Endothelial cell of umbilical vein (primary cell): ENCODE measurements at regions not wholly inside any gene's neighbourhood (a gene's known extent, or its start where the extent isn't known, plus 50 kb on each side); places are given as distances from the start of the nearest gene placed in this dataset.

ENCODE experiments used
- BruUV-seq: library from RNA; stranded (reverse); fragments of 400-500 nt; replicated peaks from 2 replicates; lab custom pipeline; 2021; lab: Mats Ljungman, UMichigan
- CTCF ChIA-PET: fragments of 300-600, 350-600 bp; sonication (Branson Sonifier 250); formaldehyde crosslinking; loops from one replicate; lab custom pipeline; 2021; ENCODE audit warnings: antibody characterized with exemption, inconsistent platforms; lab: Charles Lee
- POLR2A ChIA-PET: fragments of 300-600, 350-600 bp; sonication (Branson Sonifier 250); formaldehyde crosslinking; loops from one replicate; lab custom pipeline; 2021; ENCODE audit warnings: antibody characterized with exemption, inconsistent platforms; lab: Charles Lee
- DNase-seq: peaks from one replicate; pipeline ENCODE4 v3.0.0-alpha.2; 2011; ENCODE audit warnings: low read depth, low spot score
- FAIRE-seq: peaks from 2 replicates; lab custom pipeline; 2011; peaks lifted over from hg19 to GRCh38; lab: Jason Lieb, UNC
- H2AFZ ChIP-seq: 2 replicates; pipeline ENCODE4 v1.6.0; 2012; ENCODE audit warnings: low read depth, low read length, control low read depth, inconsistent platforms
- H3K27ac ChIP-seq: 2 replicates; pipeline ENCODE4 v1.5.1; 2011; ENCODE audit warnings: low read depth, mild to moderate bottlenecking, control low read depth, low read length, moderate library complexity; ENCODE audit not compliant: insufficient read depth
- H3K27me3 ChIP-seq, 2 experiments: 2 replicates each; pipeline versions ENCODE4 v1.6.0 to v1.6.1; 2011; ENCODE audit warnings: low read length in 2 of 2, mixed read lengths in 1 of 2; ENCODE audit not compliant: control insufficient read depth in 2 of 2, insufficient read depth in 2 of 2
- H3K36me3 ChIP-seq, 2 experiments: 2 replicates in 1 of 2; 3 replicates in 1 of 2; pipeline ENCODE4 v1.5.1; 2011; ENCODE audit warnings: low read length in 2 of 2, mild to moderate bottlenecking in 1 of 2, moderate library complexity in 1 of 2; ENCODE audit not compliant: control insufficient read depth in 2 of 2, insufficient read depth in 2 of 2; ENCODE audit errors: extremely low read depth in 1 of 2
- H3K4me1 ChIP-seq: 3 replicates; pipeline ENCODE4 v1.5.1; 2011; ENCODE audit warnings: mild to moderate bottlenecking, low read length; ENCODE audit not compliant: control insufficient read depth, insufficient read depth; ENCODE audit errors: extremely low read depth
- H3K4me2 ChIP-seq: 2 replicates; pipeline ENCODE4 v1.6.1; 2011; ENCODE audit warnings: low read length, control low read depth, mixed read lengths; ENCODE audit not compliant: insufficient read depth
- H3K4me3 ChIP-seq, 3 experiments: fragments of 200-600 bp in 1 of 3; sonication (generic), shearing (Covaris generic) in 1 of 3; replicated peaks in 1 of 3; 2 replicates each; pipeline ENCODE4 v1.5.1; 2011 to 2016; ENCODE audit warnings: control low read depth in 3 of 3, low read length in 3 of 3, mild to moderate bottlenecking in 2 of 3, inconsistent platforms in 1 of 3, low read depth in 1 of 3, moderate library complexity in 1 of 3; ENCODE audit not compliant: insufficient read depth in 1 of 3
- H3K79me2 ChIP-seq: 2 replicates; pipeline ENCODE4 v1.6.0; 2012; ENCODE audit warnings: low read length, inconsistent platforms; ENCODE audit not compliant: control insufficient read depth, insufficient read depth
- H3K9ac ChIP-seq: replicated peaks from 2 replicates; pipeline ENCODE3; 2011; ENCODE audit warnings: low read length, control low read depth; ENCODE audit not compliant: insufficient read depth; ENCODE audit errors: extremely low read depth
- H3K9me1 ChIP-seq: replicated peaks from 3 replicates; pipeline ENCODE4 v1.6.0; 2011; ENCODE audit warnings: mild to moderate bottlenecking, low read length; ENCODE audit not compliant: control insufficient read depth, insufficient read depth; ENCODE audit errors: extremely low read depth
- H3K9me3 ChIP-seq: replicated peaks from 2 replicates; pipeline ENCODE4 v1.5.1; 2012; ENCODE audit warnings: low read length, inconsistent platforms; ENCODE audit not compliant: control insufficient read depth, insufficient read depth
- H4K20me1 ChIP-seq: replicated peaks from 2 replicates; pipeline ENCODE3; 2011; ENCODE audit warnings: mild to moderate bottlenecking, low read length; ENCODE audit not compliant: control insufficient read depth, insufficient read depth; ENCODE audit errors: extremely low read depth
- CTCF ChIP-seq, 2 donors: IDR thresholded peaks; 1 replicate in 1 of 2; 2 replicates in 1 of 2; pipeline ENCODE4 v1.5.1; 2011; ENCODE audit warnings: low read length in 2 of 2, mild to moderate bottlenecking in 2 of 2, moderate library complexity in 2 of 2, control low read depth in 1 of 2, inconsistent platforms in 1 of 2, low read depth in 1 of 2; ENCODE audit not compliant: insufficient read depth in 1 of 2; ENCODE audit errors: extremely low read depth in 1 of 2
- EZH2 ChIP-seq: IDR thresholded peaks from 2 replicates; pipeline ENCODE4 v1.6.1; 2012; ENCODE audit warnings: borderline replicate concordance, low read depth, mild to moderate bottlenecking, moderate library complexity, low read length, inconsistent platforms; ENCODE audit not compliant: severe bottlenecking
- FOS ChIP-seq: IDR thresholded peaks from 2 replicates; pipeline ENCODE4 v1.6.1; 2011; ENCODE audit warnings: mild to moderate bottlenecking, low read length, moderate library complexity, borderline replicate concordance; ENCODE audit not compliant: insufficient read depth
- GATA2 ChIP-seq: IDR thresholded peaks from 2 replicates; pipeline ENCODE4 v1.7.0; 2011; ENCODE audit warnings: low read depth, mild to moderate bottlenecking, moderate library complexity, mixed read lengths, low read length; ENCODE audit not compliant: insufficient read length, insufficient read depth
- JUN ChIP-seq: IDR thresholded peaks from 2 replicates; pipeline ENCODE4 v1.6.1; 2011; ENCODE audit warnings: borderline replicate concordance, low read depth; ENCODE audit not compliant: insufficient read length, insufficient read depth
- MAX ChIP-seq: IDR thresholded peaks from 2 replicates; pipeline ENCODE4 v1.6.1; 2011; ENCODE audit not compliant: insufficient read depth, insufficient read length
- MYC ChIP-seq: IDR thresholded peaks from one replicate; pipeline ENCODE4 v1.6.1; 2011; ENCODE audit warnings: mild to moderate bottlenecking, low read depth, low read length
- POLR2A ChIP-seq: IDR thresholded peaks from 2 replicates; pipeline ENCODE4 v1.6.1; 2012; ENCODE audit warnings: low read depth, mild to moderate bottlenecking, control low read depth, low read length
- POLR2AphosphoS5 ChIP-seq: IDR thresholded peaks from 2 replicates; pipeline ENCODE4 v1.6.1; 2012; ENCODE audit warnings: low read depth, mild to moderate bottlenecking, control low read depth, low read length, moderate library complexity; ENCODE audit not compliant: insufficient read depth
- dilution Hi-C: fragments of 300-500 bp; cut with MboI; formaldehyde crosslinking; loops from one replicate; pipeline ENCODE4 v1.15.0; 2019; ENCODE audit warnings: low sequenced_read_pairs; ENCODE audit not compliant: extremely low pct_ligation_motif_present
- intact Hi-C: fragments of 100-400 bp; cut with micrococcal nuclease; formaldehyde crosslinking; loops from one replicate; pipeline ENCODE4 v1.10.0; 2022

DNA sequence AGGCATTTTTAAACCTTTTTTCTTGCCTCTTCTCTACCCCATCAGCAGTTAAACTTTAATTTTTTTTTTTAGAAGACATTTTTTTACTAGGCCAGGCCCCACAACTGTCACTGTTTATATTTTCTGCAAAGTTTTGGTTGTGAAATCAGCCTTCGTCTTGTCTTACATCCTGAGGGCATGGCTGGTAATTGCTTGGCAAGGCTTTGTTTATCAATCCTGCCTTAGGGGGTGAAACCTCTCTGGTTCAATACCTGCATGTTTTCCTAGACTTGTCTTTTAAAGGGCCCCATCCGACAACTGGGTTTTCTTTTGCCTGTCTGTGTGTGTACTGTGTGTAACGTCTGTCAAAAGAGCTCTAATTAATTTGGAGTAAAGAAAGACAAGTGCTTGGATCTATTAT lies 330.0 kb upstream of the CWC22 start:
- no peaks in the 10 kb centered on the region for H3K27me3 ChIP-seq
- ChIA-PET POLR2A (no interaction called here), CTCF (no interaction called here)
- no peaks in the 10 kb centered on the region for H3K36me3 ChIP-seq
- no peaks in the 10 kb centered on the region for H3K9me1 ChIP-seq
- intact Hi-C loops, result no loop called here
- H3K4me3 ChIP-seq, result no peak overlapping the region
- DNase-seq (no peak), FAIRE-seq (no peak)
- H3K79me2 ChIP-seq, result no peaks in the 10 kb centered on the region
- H4K20me1 ChIP-seq, result no peaks in the 10 kb centered on the region
- no TSS peak for BruUV-seq
- H3K4me1 ChIP-seq, result no peaks in the 10 kb centered on the region
- no peak for TF ChIP-seq POLR2A
- no peak for TF ChIP-seq FOS
- TF ChIP-seq JUN, result no peak
- TF ChIP-seq MYC, result no peak
- no peak for TF ChIP-seq EZH2
- TF ChIP-seq GATA2, result no peak
- no peak for TF ChIP-seq CTCF (IDR thresholded peaks at IDR 0.05; ENCODE audit: extremely low read depth in 1 of 2, insufficient read depth in 1 of 2, low read depth in 1 of 2, low read length in 2 of 2)
- TF ChIP-seq MAX, result no peak
- TF ChIP-seq POLR2AphosphoS5, result no peak
- no peak overlapping the region for H3K9ac ChIP-seq
- H3K9me3 ChIP-seq, result no peaks in the 10 kb centered on the region
- H3K4me2 ChIP-seq, result no peak overlapping the region
- no peak overlapping the region for H3K27ac ChIP-seq
- dilution Hi-C loops, result no loop called here
- H2AFZ ChIP-seq, result no peak overlapping the region
